HG03196 (cell line): ENCODE measurements at regions not wholly inside any gene's neighbourhood (a gene's known extent, or its start where the extent isn't known, plus 50 kb on each side); places are given as distances from the start of the nearest gene placed in this dataset.

Experiments used
- ATAC-seq: cut with Tn5 transposase; IDR thresholded peaks from one replicate; pipeline ENCODE4 v1.9.1; 2021; ENCODE audit not compliant: unreplicated experiment

GRCh38 chr18:73966954-73967353 lies 180.7 kb downstream of the FBXO15 start:
- no peak for ATAC-seq

- ATAC-seq = no peak
Measured at GRCh38 chr18:73962256-73962655, 185.4 kb downstream of the FBXO15 start.

GRCh38 chr18:73961804-73962203 lies 185.8 kb downstream of the FBXO15 start:
- no peak for ATAC-seq

- no peak for ATAC-seq
Measured at GRCh38 chr18:73959352-73959751, 188.3 kb downstream of the FBXO15 start.

GRCh38 chr18:73954268-73954667 lies 193.4 kb downstream of the FBXO15 start:
- ATAC-seq = no peak

DNA sequence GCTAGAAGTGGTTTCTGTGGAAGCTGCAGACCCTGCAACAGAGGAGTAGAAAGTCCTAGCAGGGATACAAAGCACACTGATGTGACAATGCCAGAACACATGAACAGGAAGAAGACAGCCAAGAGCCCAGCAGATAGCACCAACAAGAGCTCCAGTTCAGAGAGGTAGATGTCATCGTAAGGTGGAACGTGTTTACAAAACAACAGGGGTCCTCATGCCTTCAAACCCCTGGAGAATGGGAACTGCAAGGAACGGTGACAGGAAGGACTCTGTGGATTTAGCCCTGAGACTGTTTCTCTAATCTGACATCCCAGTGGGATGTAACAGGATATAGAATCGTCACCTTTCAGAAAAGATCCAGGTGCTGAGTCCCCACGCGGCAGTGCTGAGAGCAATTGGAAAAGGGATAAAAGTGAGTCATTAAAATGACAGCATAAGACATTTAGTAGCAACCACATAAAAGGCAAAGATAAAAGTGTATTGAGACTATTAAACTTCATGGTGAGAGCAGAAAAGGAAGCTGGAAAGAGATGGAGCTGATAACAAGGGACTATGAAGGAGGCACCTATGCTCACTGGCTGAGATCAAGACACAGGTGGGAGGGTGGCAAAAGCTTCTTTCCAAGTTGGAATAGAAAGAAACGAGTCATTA lies 195.2 kb downstream of the FBXO15 start:
- no peak for ATAC-seq

GRCh38 chr18:73950116-73950700 lies 197.4 kb downstream of the FBXO15 start:
- ATAC-seq = no peak

- ATAC-seq = no peak
Measured at GRCh38 chr18:73948497-73948896, 199.1 kb downstream of the FBXO15 start.

DNA sequence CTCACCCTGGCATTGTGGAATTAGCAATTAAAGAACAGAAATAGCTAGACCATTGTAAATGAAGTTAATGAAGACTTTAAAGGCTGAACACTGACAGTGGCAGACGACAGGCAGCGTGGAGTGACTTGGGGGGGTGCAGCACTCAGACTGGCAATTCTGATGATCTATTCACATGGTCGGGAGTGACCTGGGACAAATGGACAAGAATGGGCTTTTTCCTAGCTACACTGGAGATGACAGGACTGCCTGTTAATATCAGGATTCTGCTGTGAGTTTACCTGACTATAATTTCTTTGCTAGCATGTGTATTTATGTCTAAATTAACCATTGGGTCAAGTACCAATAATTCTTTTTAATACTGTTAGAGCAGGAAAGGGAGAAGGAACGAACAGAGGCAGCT lies 199.6 kb downstream of the FBXO15 start:
- no peak for ATAC-seq

DNA sequence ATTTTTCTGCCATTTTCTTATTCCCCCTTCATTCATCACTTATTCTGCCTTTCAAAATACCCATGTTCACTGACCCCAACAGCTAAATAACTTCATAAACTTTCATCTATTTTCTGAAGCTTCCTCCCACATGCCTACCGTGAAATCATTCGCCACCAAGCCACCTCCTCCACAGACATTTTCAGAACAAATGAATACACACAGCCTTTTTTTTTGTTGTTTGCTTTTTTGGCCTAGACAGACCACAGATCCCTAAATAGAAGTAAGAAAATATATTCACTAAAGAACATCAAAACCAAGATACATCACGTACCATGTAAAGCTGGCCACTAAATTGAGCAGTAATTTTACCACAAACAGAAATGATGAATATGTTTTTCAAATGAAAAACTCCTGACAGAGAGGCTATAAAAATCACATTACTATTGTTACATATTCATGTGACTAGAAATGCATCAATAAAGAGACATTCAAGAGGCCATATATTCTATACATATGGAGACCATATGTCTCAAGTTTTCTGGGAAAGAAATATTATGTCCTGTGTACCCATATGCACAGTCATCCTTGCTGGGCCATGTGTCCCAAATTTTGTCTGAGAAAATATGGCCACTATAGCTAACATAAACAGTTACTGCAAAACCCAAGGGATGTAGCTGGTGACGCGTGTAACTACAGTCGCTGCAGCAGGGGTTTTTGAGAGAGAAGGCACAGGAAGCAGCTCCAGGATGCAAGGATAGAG lies 200.3 kb downstream of the FBXO15 start:
- no peak for ATAC-seq

- no peak for ATAC-seq
Measured at GRCh38 chr18:73945130-73945792, 202.4 kb downstream of the FBXO15 start.

DNA sequence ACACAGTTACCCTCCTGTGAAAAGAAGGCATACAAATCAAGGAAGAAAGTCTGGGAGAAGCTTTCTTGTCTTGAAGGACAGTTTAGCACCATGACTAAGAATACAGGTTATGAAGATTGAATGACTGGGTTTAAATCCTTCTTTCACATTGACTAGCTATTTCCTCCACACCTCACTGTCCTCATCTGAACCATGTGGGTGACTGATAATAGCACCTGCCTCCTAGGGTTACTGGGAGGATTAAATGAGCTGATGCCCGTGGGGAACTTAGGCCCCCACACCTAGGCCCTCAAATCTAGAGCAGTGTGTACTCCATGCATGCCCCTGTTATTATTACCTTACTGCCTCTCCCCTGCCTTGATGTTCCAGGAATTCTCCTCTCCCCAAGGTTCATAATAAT lies 202.9 kb downstream of the FBXO15 start:
- no peak for ATAC-seq

- ATAC-seq = no peak
Measured at GRCh38 chr18:73943763-73944162, 203.9 kb downstream of the FBXO15 start.

- ATAC-seq = no peak
Measured at GRCh38 chr18:73942956-73943355, 204.7 kb downstream of the FBXO15 start.

DNA sequence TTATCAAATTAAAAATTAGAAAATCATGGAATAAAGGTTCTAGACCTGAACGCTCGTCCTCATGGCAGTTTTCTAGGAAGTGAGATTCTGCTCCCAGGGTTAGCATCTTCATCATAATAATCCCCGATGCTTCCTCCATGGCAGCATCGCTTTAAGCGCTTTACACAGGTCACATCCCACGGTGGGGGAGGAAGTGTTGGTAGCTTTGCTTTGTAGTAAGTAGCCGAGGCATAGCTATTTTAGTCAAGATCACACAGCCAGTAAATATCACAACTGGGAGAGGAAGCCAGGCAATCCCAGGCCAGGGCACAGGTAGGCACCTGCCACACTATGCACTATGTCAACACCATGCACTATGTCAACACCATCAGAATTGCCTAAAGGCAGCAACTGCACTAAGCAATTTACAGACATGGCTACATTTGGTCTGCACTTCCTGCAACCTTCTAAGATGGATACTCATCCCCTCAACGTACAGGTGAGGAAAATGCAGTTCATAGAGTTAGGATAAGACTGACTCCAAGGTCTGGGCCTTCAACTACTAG lies 205.5 kb downstream of the FBXO15 start:
- no peak for ATAC-seq

- no peak for ATAC-seq
Measured at GRCh38 chr18:73940721-73941120, 206.9 kb downstream of the FBXO15 start.

DNA sequence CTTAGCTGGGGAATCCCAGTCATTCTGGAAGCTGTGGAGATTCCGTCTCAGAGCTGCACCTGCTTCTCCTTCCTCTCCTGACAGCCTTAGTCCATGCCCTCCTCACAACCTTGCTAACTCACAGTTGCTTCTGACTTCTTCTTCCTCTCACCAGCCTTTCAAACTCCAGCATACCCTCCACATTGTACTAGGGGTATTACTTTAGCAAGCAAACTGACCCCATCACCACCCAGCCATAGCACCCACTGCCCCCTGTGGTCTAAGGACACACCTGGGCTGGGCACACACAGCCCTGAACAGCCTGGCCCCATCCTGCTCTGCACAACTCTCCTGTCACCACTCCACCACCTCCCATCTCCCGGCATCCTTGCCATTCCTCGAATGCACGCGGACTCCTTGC lies 208.2 kb downstream of the FBXO15 start:
- ATAC-seq = no peak

DNA sequence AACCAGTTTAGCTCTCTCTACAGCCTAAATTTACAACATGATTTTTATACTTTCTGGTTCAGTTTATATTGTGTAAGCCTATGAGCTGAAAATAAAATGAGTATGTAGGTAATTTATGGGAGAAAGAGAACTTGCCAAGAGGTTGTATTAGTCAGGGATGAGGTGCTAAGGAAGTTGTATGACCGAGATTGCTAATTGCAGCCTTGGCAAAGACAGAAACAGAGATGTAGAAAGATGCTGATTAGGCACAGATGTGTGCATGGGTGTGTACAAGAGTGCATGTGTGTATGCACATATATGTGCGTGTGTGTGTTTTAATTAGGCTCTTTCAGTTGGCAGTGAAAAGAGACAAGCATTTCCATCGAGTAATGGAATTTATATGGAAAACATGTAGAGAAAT lies 213.9 kb downstream of the FBXO15 start:
- ATAC-seq = no peak

- ATAC-seq = no peak
Measured at GRCh38 chr18:73932976-73933375, 214.7 kb downstream of the FBXO15 start.

DNA sequence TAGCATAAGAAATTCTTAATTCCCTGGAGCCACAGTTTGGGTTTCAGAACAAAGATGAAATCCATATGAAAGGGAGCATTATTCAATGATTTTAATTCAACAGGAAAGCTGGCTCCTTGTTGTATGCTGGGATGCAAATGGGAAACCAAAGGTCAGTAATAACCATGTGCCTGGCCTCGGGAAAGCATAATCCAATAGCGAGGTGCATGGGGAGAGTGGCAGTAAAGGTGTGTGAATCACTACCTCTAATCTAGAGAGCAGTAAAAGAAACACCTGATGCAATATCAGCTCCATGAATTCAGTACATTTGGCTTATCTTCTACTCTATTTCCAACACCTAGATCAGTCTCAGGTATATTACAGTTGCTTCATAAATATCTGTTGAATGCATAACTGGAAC lies 220.1 kb downstream of the FBXO15 start:
- ATAC-seq = no peak

GRCh38 chr18:73924836-73925235 lies 222.8 kb downstream of the FBXO15 start:
- no peak for ATAC-seq

GRCh38 chr18:73924307-73924706 lies 223.3 kb downstream of the FBXO15 start:
- ATAC-seq = no peak
